CMK (cell line): ENCODE measurements at regions not wholly inside any gene's neighbourhood (a gene's known extent, or its start where the extent isn't known, plus 50 kb on each side); places are given as distances from the start of the nearest gene placed in this dataset.

Source experiments
- DNase-seq: peaks from one replicate; pipeline ENCODE4 v3.0.0-alpha.2; 2010; ENCODE audit warnings: low read depth

- DNase-seq = no peak
Measured at GRCh38 chr7:46233585-46234329, 312.7 kb upstream of the IGFBP3 start.

GRCh38 chr7:46230990-46231305 lies 309.9 kb upstream of the IGFBP3 start:
- no peak for DNase-seq

GRCh38 chr7:46230298-46230989 lies 309.4 kb upstream of the IGFBP3 start:
- DNase-seq = no peak

- DNase-seq = no peak
Measured at GRCh38 chr7:46229409-46229808, 308.3 kb upstream of the IGFBP3 start.

GRCh38 chr7:46226860-46227259 lies 305.8 kb upstream of the IGFBP3 start:
- no peak for DNase-seq

DNA sequence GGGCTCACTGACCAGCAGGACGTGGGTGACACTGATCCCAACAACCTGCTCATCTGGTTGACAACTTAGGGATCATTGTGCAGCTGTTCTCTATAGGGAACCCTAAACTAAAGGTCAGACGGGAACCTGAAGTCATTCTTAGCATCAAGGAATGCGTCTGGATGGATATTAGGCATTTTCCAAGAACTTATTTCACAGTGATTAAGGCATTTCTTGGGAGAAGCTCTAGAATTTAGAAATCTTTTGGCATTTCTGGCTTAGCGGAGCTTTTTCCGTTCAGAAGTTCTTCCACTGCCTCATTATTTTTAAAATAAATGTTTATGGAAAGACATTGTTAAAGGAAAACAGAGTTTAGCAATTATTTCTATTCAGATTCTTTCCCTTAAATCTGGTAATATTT lies 303.3 kb upstream of the IGFBP3 start:
- DNase-seq = no peak

DNA sequence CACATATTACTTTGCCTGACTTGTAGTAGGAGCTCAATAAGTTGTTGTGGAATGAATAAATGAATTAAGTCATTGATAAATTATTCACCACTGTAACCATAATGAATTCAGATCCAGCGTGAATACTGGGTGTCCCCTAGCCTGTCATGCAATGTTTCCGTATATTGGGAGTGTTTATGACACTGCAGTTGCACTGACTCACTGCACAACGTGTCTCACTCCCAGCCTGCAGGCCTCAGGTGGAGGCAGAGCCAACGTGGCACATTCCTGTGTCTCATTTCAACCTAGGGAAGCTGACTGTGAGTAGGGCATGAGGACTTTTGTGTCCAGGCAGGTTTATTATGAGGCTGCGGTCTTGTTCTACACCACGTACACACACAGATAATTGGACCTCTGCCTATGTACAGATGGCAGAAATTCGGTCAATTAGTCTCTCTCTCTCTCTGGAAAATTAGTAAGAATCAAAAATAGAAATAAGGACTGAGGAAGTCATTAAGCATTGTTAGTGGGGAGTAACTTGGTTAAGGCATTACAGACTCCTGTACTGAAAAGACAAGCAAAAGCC lies 299.1 kb upstream of the IGFBP3 start:
- no peak for DNase-seq

GRCh38 chr7:46218461-46219200 lies 297.6 kb upstream of the IGFBP3 start:
- no peak for DNase-seq

- no peak for DNase-seq
Measured at GRCh38 chr7:46215987-46216567, 295.0 kb upstream of the IGFBP3 start.

- no peak for DNase-seq
Measured at GRCh38 chr7:46214526-46214925, 293.5 kb upstream of the IGFBP3 start.

GRCh38 chr7:46213154-46213537 lies 292.1 kb upstream of the IGFBP3 start:
- no peak for DNase-seq

DNA sequence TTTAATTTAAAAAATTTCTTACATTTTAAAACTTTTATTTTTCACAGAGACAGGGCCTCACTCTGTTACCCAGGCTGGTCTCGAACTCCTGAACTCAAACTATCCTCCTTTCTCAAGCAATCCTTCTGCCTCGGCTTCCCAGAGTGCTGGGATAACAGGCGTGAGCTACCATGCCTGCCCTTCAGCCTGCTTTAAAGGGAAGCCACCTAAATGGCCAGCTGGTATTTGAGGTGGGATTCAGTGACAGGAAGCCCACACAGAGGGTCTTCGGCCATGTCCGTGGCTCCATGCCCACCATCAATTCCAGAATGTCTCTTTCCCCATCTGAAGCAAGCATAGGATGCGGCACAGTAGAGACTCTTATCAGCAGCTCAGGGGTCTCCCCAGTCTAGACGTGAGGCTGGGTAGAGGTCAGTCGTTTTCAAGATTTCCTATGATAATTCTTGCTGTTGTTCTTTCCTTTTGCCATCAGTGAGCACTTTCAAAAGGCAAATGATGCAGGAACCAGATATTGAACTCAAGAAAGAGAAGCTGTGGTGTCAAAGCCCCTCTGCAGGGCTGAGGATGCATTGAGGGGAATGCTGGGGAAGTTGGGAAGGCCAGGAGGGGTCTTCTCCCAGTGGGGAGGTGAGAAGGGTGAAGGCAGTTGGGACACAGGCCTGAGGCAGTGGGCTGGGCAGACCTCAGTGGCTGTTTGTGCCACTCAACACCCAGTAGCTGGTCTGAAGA lies 291.5 kb upstream of the IGFBP3 start:
- no peak for DNase-seq

- DNase-seq = no peak
Measured at GRCh38 chr7:46210467-46210866, 289.4 kb upstream of the IGFBP3 start.

GRCh38 chr7:46209611-46210388 lies 288.7 kb upstream of the IGFBP3 start:
- no peak for DNase-seq

- DNase-seq = no peak
Measured at GRCh38 chr7:46208635-46209525, 287.8 kb upstream of the IGFBP3 start.

DNA sequence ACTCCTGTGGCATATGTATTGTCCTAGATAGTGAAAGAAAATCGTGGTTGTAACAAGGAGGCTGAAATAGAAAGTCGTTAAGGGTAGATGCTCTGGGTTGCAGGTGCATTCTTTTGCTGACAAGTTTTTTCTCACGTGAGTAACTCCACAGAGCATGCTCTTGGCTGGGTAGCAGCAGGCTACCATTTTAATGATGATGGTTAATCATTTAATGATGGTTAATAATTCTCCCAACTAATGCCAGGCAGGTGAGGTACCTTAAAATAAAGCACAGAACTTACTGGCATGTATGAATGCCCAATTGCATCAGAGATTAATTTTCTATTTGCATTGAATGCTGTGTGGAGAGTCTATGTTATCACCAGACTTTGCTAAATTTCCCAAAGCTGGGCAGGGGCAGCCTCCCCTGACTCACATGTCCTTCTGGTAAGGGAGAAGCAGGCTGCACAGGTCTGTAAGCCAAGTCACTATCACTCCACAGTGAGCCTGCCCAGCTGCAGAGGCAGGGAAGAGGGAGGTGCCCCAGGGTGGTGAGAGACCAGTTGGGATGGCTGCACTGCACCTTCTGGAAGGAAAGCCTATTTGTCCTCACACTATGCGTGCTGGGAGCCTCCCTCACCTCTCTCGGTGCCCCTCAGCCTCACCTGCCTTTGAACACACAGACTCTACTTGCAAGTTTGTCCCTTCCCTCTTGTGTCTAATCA lies 287.0 kb upstream of the IGFBP3 start:
- no peak for DNase-seq

GRCh38 chr7:46206476-46207060 lies 285.5 kb upstream of the IGFBP3 start:
- no peak for DNase-seq

DNA sequence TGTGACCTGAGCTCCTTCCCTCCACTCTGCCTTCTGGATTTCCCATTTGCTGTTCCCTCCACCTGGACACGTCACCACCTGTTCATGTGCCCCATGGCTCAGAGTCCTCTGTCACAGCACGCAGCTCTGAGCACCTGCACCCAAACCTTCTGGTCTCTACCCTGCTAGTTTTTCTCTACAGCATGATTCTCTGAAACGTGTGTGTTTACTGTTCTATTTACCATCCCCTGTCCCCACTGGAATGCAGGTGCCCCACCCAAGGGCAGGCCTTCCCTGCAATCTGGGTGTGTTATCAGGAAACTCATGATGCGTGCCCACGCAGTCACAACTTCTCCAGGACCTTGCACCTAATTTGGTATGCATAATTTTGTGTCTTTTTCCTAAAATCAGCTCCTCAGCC lies 284.4 kb upstream of the IGFBP3 start:
- no peak for DNase-seq

GRCh38 chr7:46203926-46204325 lies 282.9 kb upstream of the IGFBP3 start:
- no peak for DNase-seq
